ENCODE measurements at regions not wholly inside any gene's neighbourhood (a gene's known extent, or its start where the extent isn't known, plus 50 kb on each side); places are given as distances from the start of the nearest gene placed in this dataset.

GRCh38 chr6:22621701-22622100 lies 52.3 kb downstream of the HDGFL1 start:
- Histone ChIP-seq H3K9ac (ENCODE audit: insufficient read depth, low read length) (no peak overlapping the region), H3K27ac (ENCODE audit: insufficient read depth, low read length) (no peak overlapping the region), H3K4me1 (ENCODE audit: control insufficient read depth, extremely low read depth, insufficient read depth, low read length) (no peaks in the 10 kb centered on the region), H3K36me3 (ENCODE audit: control insufficient read depth, insufficient read depth, low read length) (no peaks in the 10 kb centered on the region), H3K4me2 (ENCODE audit: extremely low read depth, insufficient read depth, low read length) (no peak overlapping the region), H2AFZ (ENCODE audit: low read length) (no peak overlapping the region), H3K79me2 (ENCODE audit: control insufficient read depth, insufficient read depth, low read length) (no peaks in the 10 kb centered on the region), H3K27me3 (ENCODE audit: control insufficient read depth, insufficient read depth, low read length) (no peaks in the 10 kb centered on the region), H3K9me3 (ENCODE audit: control insufficient read depth, insufficient read depth, low read depth, low read length) (no peaks in the 10 kb centered on the region), H3K4me3 (replicated peaks in 1 of 4; ENCODE audit: control extremely low read depth in 1 of 4, insufficient read depth in 1 of 4, low read depth in 3 of 4, low read length in 4 of 4) (no peak overlapping the region), H4K20me1 (ENCODE audit: control insufficient read depth, extremely low read depth, insufficient read depth, low read length) (no peaks in the 10 kb centered on the region)
- no peak for DNase-seq (ENCODE audit: low read depth in 2 of 2)
- no peak for TF ChIP-seq CTCF (conservative IDR thresholded peaks at IDR 0.05 in 1 of 2, IDR thresholded peaks at IDR 0.05 in 1 of 2; ENCODE audit: low read depth in 1 of 2, low read length in 2 of 2)

- no peaks in the 10 kb centered on the region for H3K4me1 ChIP-seq (ENCODE audit: control insufficient read depth, extremely low read depth, insufficient read depth, low read length)
- no peaks in the 10 kb centered on the region for H3K27me3 ChIP-seq (ENCODE audit: control insufficient read depth, insufficient read depth, low read length)
- H3K9ac ChIP-seq (ENCODE audit: insufficient read depth, low read length), result no peak overlapping the region
- H3K79me2 ChIP-seq (ENCODE audit: control insufficient read depth, insufficient read depth, low read length), result no peaks in the 10 kb centered on the region
- H4K20me1 ChIP-seq (ENCODE audit: control insufficient read depth, extremely low read depth, insufficient read depth, low read length), result no peaks in the 10 kb centered on the region
- DNase-seq (ENCODE audit: low read depth in 2 of 2), result no peak
- H3K36me3 ChIP-seq (ENCODE audit: control insufficient read depth, insufficient read depth, low read length), result no peaks in the 10 kb centered on the region
- no peak overlapping the region for H3K27ac ChIP-seq (ENCODE audit: insufficient read depth, low read length)
- no peak for TF ChIP-seq CTCF (conservative IDR thresholded peaks at IDR 0.05 in 1 of 2, IDR thresholded peaks at IDR 0.05 in 1 of 2; ENCODE audit: low read depth in 1 of 2, low read length in 2 of 2)
- no peak for TF ChIP-seq EZH2 (IDR thresholded peaks at IDR 0.05; ENCODE audit: low read length, missing control alignments)
- no peak overlapping the region for H3K4me2 ChIP-seq (ENCODE audit: extremely low read depth, insufficient read depth, low read length)
- no peak overlapping the region for H3K4me3 ChIP-seq (replicated peaks in 1 of 4; ENCODE audit: control extremely low read depth in 1 of 4, insufficient read depth in 1 of 4, low read depth in 3 of 4, low read length in 4 of 4)
- H2AFZ ChIP-seq (ENCODE audit: low read length), result no peak overlapping the region
- H3K9me3 ChIP-seq (ENCODE audit: control insufficient read depth, insufficient read depth, low read depth, low read length), result no peaks in the 10 kb centered on the region
Observed at GRCh38 chr6:22622351-22622750, 53.0 kb downstream of the HDGFL1 start.

- H3K79me2 ChIP-seq (ENCODE audit: control insufficient read depth, insufficient read depth, low read length), result no peaks in the 10 kb centered on the region
- no peaks in the 10 kb centered on the region for H3K9me3 ChIP-seq (ENCODE audit: control insufficient read depth, insufficient read depth, low read depth, low read length)
- no peaks in the 10 kb centered on the region for H3K4me1 ChIP-seq (ENCODE audit: control insufficient read depth, extremely low read depth, insufficient read depth, low read length)
- no peak for DNase-seq (ENCODE audit: low read depth in 2 of 2)
- no peak overlapping the region for H3K4me3 ChIP-seq (replicated peaks in 1 of 4; ENCODE audit: control extremely low read depth in 1 of 4, insufficient read depth in 1 of 4, low read depth in 3 of 4, low read length in 4 of 4)
- no peak overlapping the region for H3K27ac ChIP-seq (ENCODE audit: insufficient read depth, low read length)
- TF ChIP-seq CTCF (conservative IDR thresholded peaks at IDR 0.05 in 1 of 2, IDR thresholded peaks at IDR 0.05 in 1 of 2; ENCODE audit: low read depth in 1 of 2, low read length in 2 of 2) (no peak), EZH2 (IDR thresholded peaks at IDR 0.05; ENCODE audit: low read length, missing control alignments) (no peak)
- H3K36me3 ChIP-seq (ENCODE audit: control insufficient read depth, insufficient read depth, low read length), result no peaks in the 10 kb centered on the region
- no peaks in the 10 kb centered on the region for H3K27me3 ChIP-seq (ENCODE audit: control insufficient read depth, insufficient read depth, low read length)
- no peak overlapping the region for H2AFZ ChIP-seq (ENCODE audit: low read length)
- no peaks in the 10 kb centered on the region for H4K20me1 ChIP-seq (ENCODE audit: control insufficient read depth, extremely low read depth, insufficient read depth, low read length)
- H3K4me2 ChIP-seq (ENCODE audit: extremely low read depth, insufficient read depth, low read length), result no peak overlapping the region
- H3K9ac ChIP-seq (ENCODE audit: insufficient read depth, low read length), result no peak overlapping the region
Observed at GRCh38 chr6:22622813-22623212, 53.4 kb downstream of the HDGFL1 start.
